Fibroblast of skin of left biceps (primary cell): ENCODE measurements at regions not wholly inside any gene's neighbourhood (a gene's known extent, or its start where the extent isn't known, plus 50 kb on each side); places are given as distances from the start of the nearest gene placed in this dataset.
A peak's percentile ranks its signal among the peaks of the same experiment; 100 is the strongest.

Source experiments
- DNase-seq, 2 experiments: peaks; one replicate each; pipeline ENCODE4 v3.0.0-alpha.2; 2013; ENCODE audit warnings: low read depth in 2 of 2

DNA sequence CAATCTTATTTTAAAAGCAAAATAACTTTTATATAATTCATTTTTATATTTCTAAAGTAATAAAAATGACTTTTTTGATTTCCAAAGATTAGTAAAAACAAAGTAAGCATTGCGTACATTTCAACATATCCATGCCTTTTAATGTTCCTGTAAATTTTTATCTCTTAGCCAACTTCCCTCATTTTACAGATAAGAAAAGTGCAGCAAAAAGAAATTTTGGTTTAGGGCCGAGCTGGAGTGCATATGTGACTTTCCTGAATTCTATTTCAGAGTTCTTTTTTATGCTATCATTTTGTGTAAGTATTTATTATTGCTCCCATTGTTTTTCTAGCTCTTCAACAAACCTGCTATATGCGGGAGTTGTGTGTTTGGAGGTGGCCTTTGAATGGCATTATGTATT is 195.3 kb downstream of the NHLRC3 start:
- no peak for DNase-seq

DNA sequence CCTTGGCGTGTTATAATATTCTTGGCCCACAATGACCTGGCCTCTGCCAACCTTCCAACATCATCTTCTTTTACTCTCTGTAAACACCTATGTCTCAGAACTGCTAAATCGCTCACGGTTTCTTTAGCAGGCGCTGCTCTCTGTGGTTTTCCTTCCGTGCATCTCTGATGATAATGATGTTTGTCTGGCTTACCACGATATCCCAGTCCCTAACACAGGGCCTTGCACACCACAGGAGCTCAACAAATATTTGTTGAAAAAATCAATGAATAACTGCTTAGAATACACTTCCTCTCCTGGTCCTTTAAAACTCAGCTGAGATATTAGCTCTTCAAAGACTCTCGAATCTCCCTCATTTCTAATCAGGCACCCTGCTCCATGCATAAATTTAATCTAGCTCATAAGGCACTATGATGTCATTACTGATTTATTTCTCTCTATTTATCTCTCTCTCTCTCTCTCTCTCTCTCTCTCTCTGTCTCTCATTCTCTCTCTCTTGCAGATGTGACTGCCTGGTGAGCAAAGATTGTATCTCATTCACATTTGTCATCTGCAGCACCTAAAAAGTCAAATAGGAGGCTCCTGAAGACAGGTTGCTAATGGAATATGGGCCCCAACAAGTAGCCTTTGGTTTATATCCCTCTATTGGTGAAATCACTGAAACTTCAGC is 206.4 kb downstream of the NHLRC3 start:
- DNase-seq: no peak

DNA sequence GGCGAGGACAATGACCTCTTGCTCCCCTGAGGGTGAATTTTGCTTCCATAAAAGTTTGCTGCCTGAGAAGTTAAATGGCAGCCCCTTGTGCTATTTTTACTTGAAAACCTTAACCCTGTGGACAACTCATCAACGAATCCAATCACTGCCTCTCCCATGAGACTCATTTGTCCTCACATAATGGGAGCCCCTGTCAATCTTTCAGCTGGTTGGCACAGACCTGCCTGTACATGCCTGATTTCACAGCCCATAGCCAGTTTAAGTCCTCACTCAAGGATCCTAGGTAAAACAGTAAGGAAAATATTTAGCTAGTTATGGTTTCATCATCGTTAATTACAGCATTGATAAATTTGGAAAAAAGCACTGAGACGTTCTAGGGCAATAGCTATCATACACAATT is 207.4 kb downstream of the NHLRC3 start:
- no peak for DNase-seq

DNA sequence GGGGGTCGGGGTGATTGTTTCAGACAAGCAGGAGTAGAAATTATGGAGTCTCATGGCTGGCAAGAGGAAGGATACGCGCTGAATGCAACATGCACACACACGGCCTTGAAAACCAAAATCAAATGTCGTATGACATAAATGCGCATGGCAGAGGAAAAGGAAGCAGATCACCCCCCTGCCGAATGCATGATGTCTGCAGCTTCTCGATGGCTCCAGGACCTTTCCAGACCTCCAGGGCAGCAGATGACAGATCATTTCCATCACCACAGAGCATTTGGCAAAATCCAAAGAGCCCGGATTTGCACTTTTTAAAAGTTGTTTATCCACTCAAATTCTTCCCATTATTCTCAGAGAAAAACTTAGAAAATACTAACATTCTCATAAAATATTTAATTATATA is 211.7 kb downstream of the NHLRC3 start:
- DNase-seq: no peak

DNA sequence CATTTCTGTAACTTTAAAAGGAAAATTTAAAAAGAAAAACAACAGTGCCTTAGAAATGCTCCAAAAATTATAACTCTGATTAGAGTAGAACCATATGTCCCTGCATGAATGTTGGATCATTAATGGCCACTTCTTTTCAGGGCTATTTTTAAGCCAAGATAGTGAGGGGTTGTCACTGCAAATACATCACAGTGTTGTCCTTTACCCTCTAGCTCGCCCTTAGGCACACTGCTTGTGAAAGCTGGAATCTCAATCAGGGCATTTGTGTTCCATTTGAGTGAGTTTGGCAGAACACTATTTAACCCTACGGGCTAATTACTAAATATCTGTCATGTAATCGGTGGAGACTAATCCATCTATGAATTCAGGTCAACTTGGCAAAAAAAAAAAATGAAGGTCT is 212.2 kb downstream of the NHLRC3 start:
- DNase-seq: no peak

DNA sequence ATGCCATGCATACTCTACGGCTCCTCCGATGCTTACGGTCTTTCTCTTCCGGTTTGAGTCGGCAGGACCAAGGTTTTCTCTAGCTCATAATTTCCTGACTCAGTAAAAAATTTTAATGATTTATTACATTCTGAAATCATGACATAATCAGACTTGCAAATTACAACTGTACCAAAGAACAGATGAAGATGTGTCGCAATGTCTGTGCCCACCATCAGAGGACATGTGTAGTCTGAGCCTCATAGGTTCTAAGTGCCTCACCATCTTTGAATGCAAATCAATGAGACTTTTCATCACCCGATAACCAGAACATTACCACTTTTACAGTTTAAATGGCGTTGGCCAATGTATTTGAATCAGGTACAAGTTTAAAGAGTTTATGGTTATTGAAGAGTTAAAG is 213.1 kb downstream of the NHLRC3 start:
- DNase-seq: no peak

DNA sequence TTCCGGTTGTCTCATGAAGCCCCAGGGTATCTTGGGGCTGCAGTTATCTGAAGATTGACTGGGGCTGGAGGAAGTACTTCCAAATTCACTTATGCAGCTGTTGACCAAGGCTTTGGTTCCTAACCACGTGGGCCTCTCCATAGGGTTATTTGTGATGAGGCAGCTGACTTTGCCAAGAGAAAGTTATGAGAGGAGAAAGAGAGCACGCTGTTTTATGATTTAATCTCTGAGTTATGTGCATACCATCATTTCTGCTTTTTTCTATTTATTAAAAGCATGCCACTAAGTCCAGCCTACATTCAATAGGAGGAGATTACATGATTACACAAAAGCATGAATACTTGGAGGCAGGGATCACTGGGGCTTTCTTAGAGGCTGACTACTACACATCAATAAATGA is 215.5 kb downstream of the NHLRC3 start:
- DNase-seq: peak; percentile 26 to 29

DNA sequence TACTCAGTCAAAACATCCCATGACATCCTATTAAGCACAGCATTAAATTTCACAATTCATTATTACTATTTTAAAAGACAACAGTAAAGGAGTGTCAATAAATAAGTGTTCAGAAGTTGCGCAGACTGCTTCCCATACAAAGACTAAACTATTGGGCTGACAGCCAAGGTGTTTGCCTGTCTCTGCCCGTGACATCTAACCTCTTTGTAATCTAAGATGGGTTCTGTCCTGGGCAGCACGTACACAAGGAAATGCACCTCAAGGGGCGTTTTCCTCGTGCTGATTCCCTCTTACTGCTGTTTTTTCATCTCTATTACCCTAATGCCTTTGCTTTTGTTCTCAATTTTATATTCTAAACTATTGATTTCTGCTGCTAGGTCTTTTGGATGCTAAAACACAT is 216.3 kb downstream of the NHLRC3 start:
- DNase-seq: no peak

DNA sequence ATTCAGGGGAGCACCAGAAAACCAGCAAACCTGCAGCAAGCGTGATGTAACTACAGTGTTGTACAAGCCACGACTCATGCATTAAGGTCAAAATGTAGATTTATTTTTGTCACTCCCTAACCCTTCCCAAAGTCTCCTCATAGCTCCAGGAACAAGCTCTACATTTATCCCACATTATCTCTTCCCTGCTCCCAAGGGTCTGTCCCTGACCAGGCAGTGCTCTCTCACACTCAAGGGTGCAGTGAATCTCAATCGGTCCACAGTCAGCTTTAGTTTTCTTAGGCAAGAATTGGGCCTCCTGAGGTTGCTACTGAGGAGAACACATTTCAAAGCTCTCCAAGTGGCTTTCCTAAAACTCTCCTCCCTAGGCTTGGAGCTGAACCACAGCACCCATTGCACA is 219.4 kb downstream of the NHLRC3 start:
- DNase-seq: no peak

DNA sequence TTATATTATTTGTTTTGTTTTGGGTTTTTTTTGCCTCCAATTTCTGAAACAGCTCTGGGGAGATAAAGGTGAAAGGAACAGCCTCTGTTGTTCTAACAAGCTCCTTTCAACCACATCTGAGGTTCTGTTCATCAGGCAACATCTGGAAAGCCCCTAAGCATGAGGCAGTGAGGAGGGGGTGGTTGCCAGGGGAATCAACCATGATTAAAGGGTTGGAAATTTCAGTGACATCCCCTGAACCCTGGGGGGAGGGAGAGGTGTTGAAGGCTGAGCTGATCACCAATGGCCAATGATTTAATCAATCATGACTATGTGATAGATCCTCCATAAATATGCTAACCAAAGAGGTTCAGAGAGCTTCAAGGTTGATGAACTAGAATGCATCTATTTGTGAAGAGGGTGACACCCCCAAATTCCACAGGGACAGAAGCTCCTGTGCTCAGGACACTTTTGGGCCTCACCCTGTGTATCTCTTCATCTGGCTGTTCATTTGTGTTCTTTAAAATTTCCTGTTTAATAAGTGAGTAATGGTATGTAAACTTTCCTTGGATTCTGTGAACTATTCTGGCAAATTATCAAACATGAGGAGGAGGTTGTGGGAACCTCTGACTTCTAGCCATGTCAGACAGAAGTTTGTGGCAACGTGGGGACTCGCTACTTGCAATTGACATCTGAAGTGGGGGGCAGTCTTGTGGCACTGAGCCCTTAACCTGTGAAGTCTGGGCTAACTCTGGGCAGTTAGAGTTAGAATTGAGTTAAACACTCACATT is 221.3 kb downstream of the NHLRC3 start:
- no peak for DNase-seq

DNA sequence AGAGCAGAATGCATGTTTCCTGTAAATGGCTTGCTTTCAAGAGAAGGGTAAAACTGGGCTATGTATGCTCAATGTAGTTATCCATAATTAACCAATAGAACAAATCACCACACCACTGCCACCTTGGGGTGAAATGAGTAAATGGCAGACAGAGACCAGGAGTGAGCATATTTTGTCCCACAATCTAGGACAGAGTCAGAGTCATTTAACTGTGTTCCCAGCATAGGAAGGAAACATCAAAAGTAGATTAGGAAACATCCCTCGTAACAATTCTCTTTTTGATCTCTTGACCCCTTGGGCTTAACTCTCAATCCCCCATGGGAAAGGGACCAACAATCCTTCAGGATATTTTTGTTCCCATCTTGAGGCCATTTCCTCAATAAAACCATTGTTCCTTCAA is 224.8 kb downstream of the NHLRC3 start:
- peak in 1 of 2 experiments; percentile 3 for DNase-seq

DNA sequence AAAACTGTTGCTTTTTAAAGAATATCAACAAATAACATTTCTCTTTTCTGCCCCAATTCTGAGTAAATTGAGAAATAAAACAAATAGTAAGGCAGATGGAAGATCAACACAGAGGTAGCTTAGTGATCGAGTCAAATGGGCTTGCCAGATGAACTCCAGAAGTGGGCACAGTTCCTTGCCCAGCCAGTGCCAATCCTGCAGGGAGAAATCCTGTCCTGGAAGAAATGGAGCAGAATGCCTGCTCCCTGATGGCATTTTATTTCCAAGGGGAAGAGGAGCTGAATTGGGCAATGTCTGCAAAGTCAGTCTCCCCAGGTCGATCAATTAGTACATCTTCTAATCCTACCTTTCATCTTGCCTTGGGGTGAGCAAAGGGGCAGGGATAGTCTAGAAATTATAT is 225.3 kb downstream of the NHLRC3 start:
- DNase-seq: no peak

DNA sequence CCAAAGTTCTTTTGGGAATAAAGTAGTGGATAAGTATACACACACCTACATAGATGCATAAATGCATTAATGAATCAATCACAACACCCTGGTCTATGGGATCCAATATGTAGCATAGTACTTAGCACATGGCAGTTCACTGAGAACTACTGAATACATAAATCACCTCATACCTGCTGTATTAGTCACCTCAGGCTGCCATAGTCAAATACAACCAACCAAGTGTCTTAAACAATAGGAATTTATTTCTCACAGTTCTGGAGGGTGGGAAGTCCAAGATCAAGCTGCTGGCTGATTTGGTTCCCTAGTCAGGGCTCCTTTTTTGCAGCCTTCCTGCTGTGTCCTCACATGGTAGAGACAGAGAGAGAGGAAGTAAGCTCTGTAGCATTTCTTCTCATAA is 228.2 kb downstream of the NHLRC3 start:
- no peak for DNase-seq

DNA sequence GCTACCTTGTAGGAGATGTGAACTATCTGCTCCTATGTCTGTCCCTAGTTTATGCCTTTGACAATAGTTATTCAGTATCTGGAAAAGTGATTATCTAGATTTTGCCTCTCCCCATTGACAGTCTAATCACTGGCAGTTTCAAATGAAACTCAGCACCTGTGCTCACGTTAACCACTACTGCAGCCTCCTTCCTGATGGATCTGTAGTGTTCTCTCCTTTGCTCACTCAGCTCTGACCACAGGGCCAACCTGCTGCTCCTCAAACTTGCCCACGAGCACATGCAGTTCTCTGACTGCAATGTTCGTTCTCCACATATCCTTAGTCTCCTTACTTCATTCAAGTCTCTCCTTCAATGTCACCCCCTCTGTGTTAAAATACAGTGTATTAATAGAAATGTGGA is 230.1 kb downstream of the NHLRC3 start:
- DNase-seq: no peak

DNA sequence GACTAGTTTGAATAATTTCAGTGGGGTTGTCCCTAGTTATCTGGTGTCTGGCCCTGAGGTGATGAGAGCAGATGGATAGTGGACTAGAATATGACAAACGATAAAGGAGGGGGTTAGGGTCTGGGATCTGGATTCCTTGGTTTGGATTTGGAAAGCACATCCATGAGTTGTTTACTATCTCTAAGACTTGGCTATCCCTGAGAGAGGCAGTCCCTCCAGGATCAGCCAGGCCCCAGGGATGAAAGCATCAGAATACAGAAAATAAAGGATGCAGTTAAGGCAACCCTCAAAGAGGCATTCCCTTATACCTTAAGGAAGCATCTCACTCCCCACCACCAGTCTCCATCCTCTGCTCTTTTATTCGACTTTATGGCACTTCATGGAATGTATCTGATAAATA is 230.7 kb downstream of the NHLRC3 start:
- DNase-seq: no peak

DNA sequence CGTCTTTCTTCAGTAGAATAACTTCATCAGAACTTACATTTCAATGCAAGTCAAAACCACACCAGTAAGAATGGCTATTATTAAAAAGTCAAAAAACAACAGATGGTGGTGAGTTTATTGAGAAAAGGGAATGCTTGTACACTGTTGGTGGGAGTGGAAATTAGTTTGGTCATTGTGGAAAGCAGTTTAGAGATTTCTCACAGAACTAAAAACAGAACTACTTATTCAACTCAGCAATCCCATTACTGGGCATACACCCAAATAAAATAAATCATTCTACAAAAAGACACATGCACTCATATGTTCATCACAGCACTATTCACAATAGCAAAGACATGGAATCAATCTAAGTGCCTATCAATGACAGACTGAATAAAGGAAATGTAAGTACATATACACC is 231.2 kb downstream of the NHLRC3 start:
- DNase-seq: no peak

DNA sequence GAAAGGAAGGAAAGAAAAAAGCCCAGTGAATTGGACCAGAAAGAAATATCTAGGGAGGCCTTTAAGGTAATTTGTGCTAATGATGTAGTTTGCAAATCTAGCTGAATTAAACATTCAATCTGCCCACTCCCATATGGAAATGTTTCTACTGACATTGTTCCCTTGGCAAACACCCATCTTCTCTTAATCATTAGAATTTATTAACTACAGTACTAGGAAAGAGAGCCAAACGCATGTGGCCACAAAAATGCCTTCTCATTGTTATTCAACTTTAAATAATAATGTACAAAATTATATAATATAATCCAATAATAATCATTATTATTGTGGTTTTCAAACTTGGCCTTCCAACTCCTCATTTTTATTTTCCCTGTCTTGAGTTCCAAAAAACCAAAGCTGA is 234.7 kb downstream of the NHLRC3 start:
- DNase-seq: no peak

DNA sequence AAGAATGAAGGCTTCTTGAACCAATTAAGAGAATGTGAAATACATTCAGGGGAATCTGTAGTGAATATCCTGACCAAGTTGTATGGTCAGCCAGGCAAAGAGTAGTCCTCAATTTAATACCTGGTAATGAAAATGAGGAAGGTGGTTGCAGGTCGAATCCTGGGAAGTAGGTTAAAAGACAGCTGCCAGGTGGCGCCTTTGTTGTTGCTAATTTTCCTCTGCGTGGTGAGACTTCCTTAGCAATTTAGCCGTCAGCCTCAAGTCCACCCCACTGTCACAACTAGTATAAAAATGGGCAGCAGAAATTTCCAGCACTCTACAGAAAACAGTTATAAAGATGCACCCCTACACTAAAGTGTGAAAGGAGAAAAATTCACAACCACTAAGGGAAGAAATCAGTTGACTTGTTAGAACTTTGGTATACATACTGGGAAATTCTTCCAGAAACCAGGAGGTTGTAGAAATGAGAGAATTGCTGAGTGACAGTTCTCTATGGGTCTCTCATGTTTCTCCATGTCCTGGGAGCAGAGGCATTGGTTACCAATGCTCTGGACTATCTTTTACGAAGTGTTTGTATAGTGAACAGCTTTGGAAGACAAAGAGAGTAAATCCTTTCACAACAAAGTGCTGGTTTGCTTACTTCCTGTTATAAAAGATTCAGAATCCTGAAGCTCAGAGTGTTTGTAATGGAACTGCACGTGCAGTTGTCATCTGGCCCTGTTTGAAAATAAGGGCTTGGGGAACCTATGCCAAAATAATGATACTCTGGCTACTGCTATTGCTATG is 235.9 kb downstream of the NHLRC3 start:
- no peak for DNase-seq

DNA sequence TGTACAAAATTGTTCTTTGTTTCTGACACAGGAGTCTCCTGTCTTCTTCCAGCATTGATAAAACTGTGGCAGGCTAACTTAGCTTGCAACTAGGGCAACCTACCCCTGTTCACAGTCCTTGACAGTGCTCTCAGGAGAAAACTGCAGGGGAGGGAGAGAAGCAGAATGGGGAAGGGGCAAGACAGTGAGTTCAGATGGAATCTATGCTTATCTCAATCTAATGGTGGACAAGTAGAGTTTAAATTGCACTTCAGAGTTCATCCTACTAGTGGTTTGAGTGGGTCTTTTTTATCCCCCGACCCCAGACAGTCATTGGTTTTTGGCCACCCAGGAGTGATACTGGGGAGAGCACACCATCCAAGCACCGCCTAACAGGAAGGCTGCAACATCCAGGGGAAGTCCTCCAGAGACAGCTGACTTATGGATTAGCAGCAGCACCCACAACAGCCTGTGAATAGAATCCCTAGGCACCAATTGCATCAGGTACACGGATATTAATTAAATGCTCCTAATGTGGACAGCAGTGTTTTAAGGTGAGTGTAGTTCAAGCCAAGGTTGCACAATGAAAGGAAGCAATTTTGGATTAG is 236.6 kb downstream of the NHLRC3 start:
- no peak for DNase-seq

DNA sequence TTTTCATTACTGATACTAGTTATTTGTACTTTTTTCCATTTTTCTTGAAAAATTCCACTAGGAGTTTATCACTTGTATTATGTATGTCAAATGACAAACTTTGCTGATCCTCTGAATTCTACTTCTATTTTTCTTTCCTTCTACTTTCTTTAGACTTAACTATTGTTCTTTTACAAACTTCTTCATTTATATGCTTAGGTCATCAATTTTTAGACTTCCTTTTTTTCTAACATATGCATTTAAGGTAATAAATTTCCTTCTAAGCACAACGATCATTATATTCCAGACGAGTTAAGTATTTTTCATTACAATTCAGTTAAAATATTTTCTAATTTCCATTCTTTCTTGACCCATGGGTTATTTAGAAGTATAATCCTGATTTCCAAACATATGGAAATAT is 240.8 kb downstream of the NHLRC3 start:
- no peak for DNase-seq

DNA sequence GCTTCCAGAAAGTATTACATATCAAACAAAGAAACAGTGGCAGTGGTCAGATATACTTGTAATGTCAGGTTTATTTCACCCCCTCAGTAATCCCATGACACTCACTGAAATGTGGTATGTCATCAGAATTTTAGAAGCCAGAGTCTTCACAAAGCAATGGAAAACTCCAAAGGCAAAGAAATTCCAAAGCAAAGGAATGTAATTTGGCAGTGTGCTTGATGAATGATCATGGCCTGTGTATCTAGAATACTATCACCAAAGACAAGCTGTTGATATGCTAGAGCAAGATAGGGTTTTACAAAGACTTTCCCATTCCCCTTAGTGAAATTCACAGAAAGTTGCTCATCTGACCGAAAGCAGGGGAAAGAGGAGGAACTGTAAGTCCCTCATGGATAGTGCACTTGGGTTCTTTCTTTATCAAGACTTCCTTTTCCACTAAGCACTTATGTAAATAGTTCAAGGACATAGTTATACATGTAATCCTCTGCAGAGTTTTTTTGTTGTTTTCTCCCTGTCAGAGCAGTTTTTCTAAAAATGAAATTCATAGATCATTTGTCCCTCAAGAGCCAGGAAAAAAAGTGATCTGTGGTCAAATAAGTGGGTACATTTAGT is 243.4 kb downstream of the NHLRC3 start:
- no peak for DNase-seq

DNA sequence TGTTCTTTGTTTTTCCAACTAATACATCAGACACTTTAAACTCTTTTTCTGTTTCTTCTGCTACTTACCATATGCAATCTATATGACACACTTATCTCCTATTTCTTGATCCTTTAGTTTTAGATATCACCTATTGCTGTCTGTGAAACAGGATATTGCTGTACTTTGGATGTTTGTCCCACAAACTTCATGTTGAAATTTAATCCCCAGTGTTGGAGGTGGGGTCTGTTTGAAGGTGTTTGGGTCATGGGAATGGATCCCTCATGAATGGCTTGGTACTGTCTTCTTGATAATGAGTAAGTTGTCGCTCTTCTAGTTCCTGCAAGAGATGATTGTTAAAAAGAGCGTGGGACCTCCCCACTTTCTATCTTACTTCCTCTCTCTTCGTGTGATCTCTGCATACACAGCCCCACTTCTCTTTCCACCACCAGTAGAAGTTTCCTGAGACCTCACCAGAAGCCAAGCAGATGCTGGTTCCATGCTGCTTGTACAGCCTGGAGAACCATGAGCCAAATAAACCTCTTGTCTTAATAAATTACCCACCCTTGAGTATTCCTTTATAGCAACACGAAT is 244.2 kb downstream of the NHLRC3 start:
- DNase-seq: no peak
